ENCODE measurements at regions not wholly inside any gene's neighbourhood (a gene's known extent, or its start where the extent isn't known, plus 50 kb on each side); places are given as distances from the start of the nearest gene placed in this dataset.

GRCh38 chr11:27285761-27286160 lies 77.3 kb downstream of the CCDC34 start:
- TF ChIP-seq POLR2AphosphoS5 (IDR thresholded peaks at IDR 0.05) (no peak), POLR2A (IDR thresholded peaks at IDR 0.05) (no peak), CTCF (IDR thresholded peaks at IDR 0.05) (no peak)

Measured in upper lobe of left lung (tissue), 4 donors.